ENCODE measurements at regions not wholly inside any gene's neighbourhood (a gene's known extent, or its start where the extent isn't known, plus 50 kb on each side); places are given as distances from the start of the nearest gene placed in this dataset.
"Not testable (repeated sequence)": the region's sequence is repeated elsewhere in the genome, so short reads cannot be mapped to it uniquely, and the experiment has no call there.

DNA sequence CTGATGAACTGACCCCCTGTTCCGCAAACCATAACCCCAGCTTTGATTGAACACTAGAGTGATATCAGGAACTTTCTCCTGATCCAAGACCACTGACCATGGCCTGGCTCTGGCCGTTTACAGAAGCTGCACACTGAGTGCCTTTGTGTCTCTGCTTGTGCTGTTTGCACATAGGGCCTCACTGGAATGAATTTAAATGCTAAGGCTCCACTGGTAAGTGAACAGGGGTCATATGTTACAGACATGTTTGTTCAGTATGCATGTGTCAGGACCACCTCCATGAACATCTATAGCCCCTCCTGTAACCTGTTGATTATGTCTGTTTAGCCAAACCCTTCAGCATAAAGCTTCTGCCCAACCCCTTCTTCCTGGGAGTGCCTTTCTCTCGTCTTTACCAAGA, 1239.8 kb downstream of the TMEM121 start:
- TF ChIP-seq POLR2AphosphoS5 (IDR thresholded peaks at IDR 0.05; ENCODE audit: borderline replicate concordance, low read depth, low read length) = no peak
- no peak for TF ChIP-seq EZH2 (IDR thresholded peaks at IDR 0.05)
- no peak for TF ChIP-seq FOXP2 (optimal IDR thresholded peaks at IDR 0.05; ENCODE audit: control extremely low read depth, extremely low read length, insufficient read depth)
- Histone ChIP-seq H3K36me3 (ENCODE audit: insufficient read depth, low read length) (no peaks in the 10 kb centered on the region), H3K4me3 (no peak overlapping the region), H3K9me3 (ENCODE audit: low read depth, low read length) (no peaks in the 10 kb centered on the region), H3K9ac (ENCODE audit: insufficient read length) (no peak overlapping the region), H3K27ac (peak overlapping the region; percentile 50)
- DNase-seq (ENCODE audit: low read depth, low spot score) = no peak

- not testable (repeated sequence) for H3K9ac ChIP-seq (ENCODE audit: insufficient read length); H3K4me3 ChIP-seq; H3K9me3 ChIP-seq (ENCODE audit: low read depth, low read length); H3K36me3 ChIP-seq (ENCODE audit: insufficient read depth, low read length); DNase-seq (ENCODE audit: low read depth, low spot score)
- peak overlapping the region; percentile 50 for H3K27ac ChIP-seq
These were observed 1240.3 kb downstream of the TMEM121 start for GRCh38 chr14:106766551-106767277.

GRCh38 chr14:106768230-106768629, 1241.8 kb downstream of the TMEM121 start:
- not testable (repeated sequence) for DNase-seq (ENCODE audit: low read depth, low spot score); H3K9ac ChIP-seq (ENCODE audit: insufficient read length); H3K4me3 ChIP-seq; H3K36me3 ChIP-seq (ENCODE audit: insufficient read depth, low read length); H3K9me3 ChIP-seq (ENCODE audit: low read depth, low read length); H3K27ac ChIP-seq

DNA sequence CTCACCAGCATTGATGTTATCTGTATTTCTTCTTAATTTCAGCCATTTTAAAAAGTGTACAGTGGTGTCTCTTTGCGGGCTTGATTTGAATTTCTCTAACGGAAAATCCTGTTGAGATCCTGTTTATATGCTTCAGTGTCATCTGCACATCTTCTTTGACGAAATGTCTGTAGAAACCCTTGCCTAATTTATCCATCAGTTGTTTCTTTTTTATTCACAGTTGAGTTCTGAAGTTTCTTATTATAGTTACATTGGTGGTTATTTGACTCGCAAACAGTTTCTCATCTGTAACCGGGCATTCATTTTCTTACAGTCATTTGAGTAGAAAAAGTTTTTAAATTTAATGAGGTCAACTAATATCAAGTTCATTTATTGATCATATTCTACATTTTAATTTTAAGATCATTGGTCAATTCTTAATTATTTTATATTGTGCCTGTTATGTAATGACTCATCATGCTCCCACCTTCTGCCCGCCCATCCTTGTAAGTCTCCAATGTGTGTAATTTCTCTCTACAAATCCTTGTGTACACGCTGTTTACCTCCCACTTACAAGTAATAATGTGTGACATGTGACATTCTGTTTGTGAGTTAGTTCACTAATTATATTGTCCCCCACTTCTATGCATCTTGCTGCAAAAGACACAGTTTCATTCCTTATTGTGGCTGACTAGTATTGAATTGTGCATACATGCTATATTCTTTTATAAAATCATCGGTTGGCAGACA, 1242.8 kb downstream of the TMEM121 start:
- not testable (repeated sequence) for H3K9me3 ChIP-seq (ENCODE audit: low read depth, low read length); H3K27ac ChIP-seq; H3K36me3 ChIP-seq (ENCODE audit: insufficient read depth, low read length); DNase-seq (ENCODE audit: low read depth, low spot score); H3K4me3 ChIP-seq; H3K9ac ChIP-seq (ENCODE audit: insufficient read length)

DNA sequence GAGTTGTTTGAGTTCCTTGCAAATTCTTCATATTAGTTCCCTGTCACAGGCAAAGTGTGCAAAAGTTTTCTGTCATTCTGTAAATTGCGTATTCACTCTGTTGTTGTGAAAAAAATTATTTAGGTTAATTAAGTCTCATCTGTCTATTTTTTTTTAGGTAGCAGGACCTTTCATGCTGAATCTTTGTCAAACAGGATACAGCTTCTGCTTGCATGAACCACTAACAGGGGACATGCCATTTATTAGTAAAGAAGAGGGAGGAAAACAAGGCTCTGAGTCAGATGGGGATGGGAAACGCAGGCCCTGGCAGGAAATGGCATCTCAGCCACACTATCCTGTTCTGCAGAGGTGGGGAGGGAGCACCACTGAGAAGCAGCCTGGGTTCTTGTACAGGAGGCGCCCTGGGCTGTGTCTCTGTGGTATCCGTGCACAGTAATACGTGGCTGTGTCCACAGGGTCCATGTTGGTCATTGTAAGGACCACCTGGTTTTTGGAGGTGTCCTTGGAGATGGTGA, 1243.8 kb downstream of the TMEM121 start:
- H3K27ac ChIP-seq; H3K36me3 ChIP-seq (ENCODE audit: insufficient read depth, low read length); H3K9me3 ChIP-seq (ENCODE audit: low read depth, low read length); H3K4me3 ChIP-seq; H3K9ac ChIP-seq (ENCODE audit: insufficient read length); DNase-seq (ENCODE audit: low read depth, low spot score): not testable (repeated sequence)

DNA sequence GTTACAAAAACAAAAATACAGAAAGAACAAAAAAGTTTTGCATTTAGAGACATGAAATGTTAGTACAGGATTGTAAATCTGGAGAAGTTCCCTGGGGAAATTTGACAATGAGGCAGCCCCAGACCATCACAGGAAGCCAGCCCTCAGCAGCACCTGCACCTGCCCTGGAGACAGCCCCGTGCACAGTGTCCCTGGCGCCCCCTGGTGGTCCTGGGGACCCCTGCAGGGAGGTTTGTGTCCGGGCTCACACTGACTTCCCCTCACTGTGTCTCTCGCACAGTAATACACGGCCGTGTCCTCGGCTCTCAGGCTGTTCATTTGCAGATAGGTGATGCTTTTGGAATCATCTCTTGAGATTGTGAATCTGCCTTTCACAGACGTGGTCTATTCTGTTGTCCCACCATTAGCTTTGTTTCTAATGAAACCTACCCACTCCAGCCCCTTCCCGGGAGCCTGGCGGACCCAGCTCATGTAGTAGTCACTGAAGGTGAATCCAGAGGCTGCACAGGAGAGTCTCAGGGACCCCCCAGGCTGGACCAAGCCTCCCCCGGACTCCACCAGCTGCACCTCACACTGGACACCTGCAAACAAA, 1248.6 kb downstream of the TMEM121 start:
- not testable (repeated sequence) for DNase-seq (ENCODE audit: low read depth, low spot score); H3K27ac ChIP-seq; H3K36me3 ChIP-seq (ENCODE audit: insufficient read depth, low read length); H3K9me3 ChIP-seq (ENCODE audit: low read depth, low read length); H3K9ac ChIP-seq (ENCODE audit: insufficient read length); H3K4me3 ChIP-seq

DNA sequence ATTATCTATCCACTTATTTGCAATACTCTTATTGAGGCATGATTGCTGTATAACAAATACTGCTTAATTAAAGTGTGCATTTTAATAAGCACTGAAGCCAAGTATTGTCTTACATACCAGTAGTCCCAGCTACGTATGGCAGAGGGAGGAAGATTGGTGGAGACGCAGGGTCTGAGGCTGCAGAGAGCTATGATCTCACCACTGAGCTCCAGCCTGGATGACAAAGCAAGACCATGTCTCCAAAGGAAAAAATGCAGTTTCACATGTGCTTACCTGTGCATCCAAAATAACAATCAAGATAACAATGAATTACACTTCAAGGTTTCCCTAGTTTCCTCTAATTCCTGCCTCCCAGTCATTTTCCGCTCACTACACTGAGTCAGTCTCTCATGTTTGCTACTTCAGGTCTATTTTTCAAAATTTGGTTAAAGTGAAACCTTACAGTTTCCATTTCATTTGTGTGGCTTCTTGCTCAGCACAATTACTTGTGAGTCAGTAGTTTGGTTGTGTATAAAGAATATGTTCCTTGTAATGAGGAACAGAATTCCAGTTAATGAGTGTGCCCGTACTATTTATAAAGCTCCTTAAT, 1250.1 kb downstream of the TMEM121 start:
- no peak for TF ChIP-seq POLR2AphosphoS5 (IDR thresholded peaks at IDR 0.05; ENCODE audit: borderline replicate concordance, low read depth, low read length)
- TF ChIP-seq EZH2 (IDR thresholded peaks at IDR 0.05) = no peak
- TF ChIP-seq FOXP2 (optimal IDR thresholded peaks at IDR 0.05; ENCODE audit: control extremely low read depth, extremely low read length, insufficient read depth) = no peak
- H3K27ac ChIP-seq = no peak overlapping the region

DNA sequence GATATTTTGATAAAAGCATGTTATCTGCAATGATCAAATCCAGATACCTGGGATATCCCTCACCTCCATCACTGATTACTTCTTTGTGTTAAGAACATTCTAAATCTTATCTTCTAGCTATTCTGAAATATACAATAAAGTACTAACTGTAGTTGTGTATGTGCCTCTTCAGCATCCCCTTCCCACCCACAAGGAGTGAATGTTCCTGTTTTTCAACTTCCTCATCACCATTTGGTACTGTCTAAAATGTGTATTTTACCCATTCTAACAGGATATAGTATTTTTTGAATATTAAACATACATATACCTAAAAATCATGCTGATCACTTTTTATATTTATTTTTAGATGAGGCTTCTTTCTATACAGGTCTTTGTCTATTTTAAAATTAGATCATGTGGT, 1252.6 kb downstream of the TMEM121 start:
- no peak overlapping the region for H3K4me3 ChIP-seq
- TF ChIP-seq POLR2AphosphoS5 (IDR thresholded peaks at IDR 0.05; ENCODE audit: borderline replicate concordance, low read depth, low read length) (no peak), EZH2 (IDR thresholded peaks at IDR 0.05) (no peak)
- H3K9ac ChIP-seq (ENCODE audit: insufficient read length) = no peak overlapping the region
- no peaks in the 10 kb centered on the region for H3K36me3 ChIP-seq (ENCODE audit: insufficient read depth, low read length)
- no peaks in the 10 kb centered on the region for H3K9me3 ChIP-seq (ENCODE audit: low read depth, low read length)
- DNase-seq (ENCODE audit: low read depth, low spot score) = no peak
- H3K27ac ChIP-seq = peak overlapping the region; percentile 67

More for the DNA sequence above, 1250.1 kb downstream of the TMEM121 start:
- Histone ChIP-seq H3K4me3 (no peak overlapping the region), H3K36me3 (ENCODE audit: insufficient read depth, low read length) (no peaks in the 10 kb centered on the region), H3K9ac (ENCODE audit: insufficient read length) (no peak overlapping the region), H3K9me3 (ENCODE audit: low read depth, low read length) (no peaks in the 10 kb centered on the region)
- DNase-seq (ENCODE audit: low read depth, low spot score) = no peak

DNA sequence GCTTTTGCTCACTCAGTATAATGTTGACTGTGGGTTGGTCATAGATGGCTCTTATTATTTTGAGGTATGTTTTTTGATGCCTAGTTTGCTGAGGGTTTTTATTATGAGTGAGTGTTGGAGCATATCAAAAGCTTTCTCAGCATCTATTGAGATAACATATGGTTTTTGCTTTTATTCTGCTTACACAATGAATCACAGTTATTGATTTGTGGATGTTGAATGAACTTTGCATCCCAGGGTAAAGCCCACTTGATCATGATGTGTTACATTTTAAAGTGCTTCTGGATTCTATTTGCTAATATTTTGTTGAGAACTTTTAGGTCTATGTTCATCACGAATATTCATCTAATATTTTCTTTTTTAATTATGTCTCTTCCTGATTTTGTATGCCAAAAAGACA, 1260.3 kb downstream of the TMEM121 start:
- H3K27ac ChIP-seq = peak overlapping the region; percentile 77; the same call in 1 of the 2 replicates
- H3K9ac ChIP-seq (ENCODE audit: insufficient read length) = no peak overlapping the region
- no peaks in the 10 kb centered on the region for H3K36me3 ChIP-seq (ENCODE audit: insufficient read depth, low read length)
- H3K9me3 ChIP-seq (ENCODE audit: low read depth, low read length) = no peaks in the 10 kb centered on the region
- DNase-seq (ENCODE audit: low read depth, low spot score) = no peak
- TF ChIP-seq EZH2 (IDR thresholded peaks at IDR 0.05) (no peak), FOXP2 (optimal IDR thresholded peaks at IDR 0.05; ENCODE audit: control extremely low read depth, extremely low read length, insufficient read depth) (no peak), POLR2AphosphoS5 (IDR thresholded peaks at IDR 0.05; ENCODE audit: borderline replicate concordance, low read depth, low read length) (no peak)
- H3K4me3 ChIP-seq = no peak overlapping the region

All from SK-N-MC (cell line).